GM06990 (cell line): ENCODE measurements at regions not wholly inside any gene's neighbourhood (a gene's known extent, or its start where the extent isn't known, plus 50 kb on each side); places are given as distances from the start of the nearest gene placed in this dataset.
"Not testable (repeated sequence)": the region's sequence is repeated elsewhere in the genome, so short reads cannot be mapped to it uniquely, and the experiment has no call there.

Experiments used
- DNase-seq: peaks from one replicate; pipeline ENCODE4 v3.0.0-alpha.2; 2011; ENCODE audit not compliant: insufficient read length; ENCODE audit errors: extremely low read depth
- H3K27me3 ChIP-seq: replicated peaks from 2 replicates; pipeline ENCODE4 v1.6.0; 2011; ENCODE audit warnings: low read length; ENCODE audit not compliant: control insufficient read depth, insufficient read depth
- H3K36me3 ChIP-seq: 2 replicates; pipeline ENCODE4 v1.5.1; 2011; ENCODE audit warnings: low read length; ENCODE audit not compliant: control insufficient read depth, insufficient read depth
- H3K4me3 ChIP-seq: replicated peaks from 2 replicates; pipeline ENCODE4 v1.5.1; 2011; ENCODE audit warnings: low read depth, mild to moderate bottlenecking, control low read depth, low read length
- TF ChIP-seq, protein P1 (sequence below): IDR thresholded peaks from 2 replicates; pipeline ENCODE4 v1.5.1; 2011; ENCODE audit warnings: low read length, control low read depth, mild to moderate bottlenecking, inconsistent platforms; ENCODE audit not compliant: insufficient read depth, poor library complexity, severe bottlenecking

GRCh38 chr5:68026092-68026885 is 189.3 kb upstream of the PIK3R1 start:
- no peak for DNase-seq
- TF ChIP-seq, protein P1, sequence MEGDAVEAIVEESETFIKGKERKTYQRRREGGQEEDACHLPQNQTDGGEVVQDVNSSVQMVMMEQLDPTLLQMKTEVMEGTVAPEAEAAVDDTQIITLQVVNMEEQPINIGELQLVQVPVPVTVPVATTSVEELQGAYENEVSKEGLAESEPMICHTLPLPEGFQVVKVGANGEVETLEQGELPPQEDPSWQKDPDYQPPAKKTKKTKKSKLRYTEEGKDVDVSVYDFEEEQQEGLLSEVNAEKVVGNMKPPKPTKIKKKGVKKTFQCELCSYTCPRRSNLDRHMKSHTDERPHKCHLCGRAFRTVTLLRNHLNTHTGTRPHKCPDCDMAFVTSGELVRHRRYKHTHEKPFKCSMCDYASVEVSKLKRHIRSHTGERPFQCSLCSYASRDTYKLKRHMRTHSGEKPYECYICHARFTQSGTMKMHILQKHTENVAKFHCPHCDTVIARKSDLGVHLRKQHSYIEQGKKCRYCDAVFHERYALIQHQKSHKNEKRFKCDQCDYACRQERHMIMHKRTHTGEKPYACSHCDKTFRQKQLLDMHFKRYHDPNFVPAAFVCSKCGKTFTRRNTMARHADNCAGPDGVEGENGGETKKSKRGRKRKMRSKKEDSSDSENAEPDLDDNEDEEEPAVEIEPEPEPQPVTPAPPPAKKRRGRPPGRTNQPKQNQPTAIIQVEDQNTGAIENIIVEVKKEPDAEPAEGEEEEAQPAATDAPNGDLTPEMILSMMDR = no peak

GRCh38 chr5:68024426-68024825 is 191.1 kb upstream of the PIK3R1 start:
- no peaks in the 10 kb centered on the region for H3K27me3 ChIP-seq
- TF ChIP-seq, protein P1 = no peak
- H3K36me3 ChIP-seq = no peaks in the 10 kb centered on the region

More at GRCh38 chr5:68026092-68026885, 189.3 kb upstream of the PIK3R1 start:
- Histone ChIP-seq H3K36me3 (no peaks in the 10 kb centered on the region), H3K4me3 (no peak overlapping the region), H3K27me3 (0 out of 2 replicates have a peak, but pooled peaks cover 1% of the 10 kb centered on the region)

DNA sequence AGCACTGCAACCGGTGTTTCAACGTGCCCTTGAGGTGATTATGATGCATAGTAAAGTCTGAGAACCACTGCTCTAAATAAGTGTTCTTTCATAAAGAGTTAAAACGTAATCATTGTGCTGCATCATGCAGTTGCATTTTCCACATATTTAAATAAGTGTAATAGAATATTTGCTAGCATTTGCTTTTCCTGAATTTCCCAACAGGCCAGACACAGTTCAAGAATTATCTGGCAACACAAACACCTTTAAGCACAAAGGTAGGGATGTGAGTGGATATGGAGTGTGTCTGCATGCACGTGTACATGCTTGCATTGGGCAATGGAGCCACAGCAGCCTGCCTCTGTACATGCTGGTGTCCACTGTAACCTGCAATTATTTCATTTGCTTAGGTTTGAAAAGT is 193.6 kb upstream of the PIK3R1 start:
- DNase-seq = no peak
- no peak overlapping the region for H3K4me3 ChIP-seq
- no peaks in the 10 kb centered on the region for H3K36me3 ChIP-seq
- H3K27me3 ChIP-seq = no peaks in the 10 kb centered on the region
- TF ChIP-seq, protein P1 = no peak

More at GRCh38 chr5:68024426-68024825, 191.1 kb upstream of the PIK3R1 start:
- DNase-seq = no peak
- no peak overlapping the region for H3K4me3 ChIP-seq

GRCh38 chr5:68021227-68021626 is 194.3 kb upstream of the PIK3R1 start:
- no peaks in the 10 kb centered on the region for H3K27me3 ChIP-seq
- H3K36me3 ChIP-seq = no peaks in the 10 kb centered on the region
- H3K4me3 ChIP-seq = no peak overlapping the region
- TF ChIP-seq, protein P1 = no peak
- DNase-seq = no peak

DNA sequence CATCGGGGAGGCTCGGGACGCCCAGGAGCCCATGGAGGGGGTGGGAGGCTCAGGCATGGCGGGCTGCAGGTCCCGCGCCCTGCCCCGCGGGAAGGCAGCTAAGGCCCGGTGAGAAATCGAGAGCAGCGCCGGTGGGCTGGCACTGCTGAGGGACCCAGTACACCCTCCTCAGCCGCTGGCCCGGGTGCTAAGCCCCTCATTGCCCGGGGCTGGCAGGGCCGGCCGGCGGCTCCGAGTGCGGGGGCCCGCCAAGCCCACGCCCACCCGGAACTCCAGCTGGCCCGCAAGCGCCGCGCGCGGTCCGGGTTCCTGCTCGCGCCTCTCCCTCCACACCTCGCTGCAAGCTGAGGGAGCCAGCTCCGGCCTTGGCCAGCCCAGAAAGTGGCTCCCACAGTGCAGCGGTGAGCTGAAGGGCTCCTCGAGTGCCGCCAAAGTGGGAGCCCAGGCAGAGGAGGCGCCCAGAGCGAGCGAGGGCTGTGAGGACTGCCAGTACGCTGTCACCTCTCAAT is 195.0 kb upstream of the PIK3R1 start:
- not testable (repeated sequence) for H3K36me3 ChIP-seq, H3K27me3 ChIP-seq, DNase-seq, H3K4me3 ChIP-seq

DNA sequence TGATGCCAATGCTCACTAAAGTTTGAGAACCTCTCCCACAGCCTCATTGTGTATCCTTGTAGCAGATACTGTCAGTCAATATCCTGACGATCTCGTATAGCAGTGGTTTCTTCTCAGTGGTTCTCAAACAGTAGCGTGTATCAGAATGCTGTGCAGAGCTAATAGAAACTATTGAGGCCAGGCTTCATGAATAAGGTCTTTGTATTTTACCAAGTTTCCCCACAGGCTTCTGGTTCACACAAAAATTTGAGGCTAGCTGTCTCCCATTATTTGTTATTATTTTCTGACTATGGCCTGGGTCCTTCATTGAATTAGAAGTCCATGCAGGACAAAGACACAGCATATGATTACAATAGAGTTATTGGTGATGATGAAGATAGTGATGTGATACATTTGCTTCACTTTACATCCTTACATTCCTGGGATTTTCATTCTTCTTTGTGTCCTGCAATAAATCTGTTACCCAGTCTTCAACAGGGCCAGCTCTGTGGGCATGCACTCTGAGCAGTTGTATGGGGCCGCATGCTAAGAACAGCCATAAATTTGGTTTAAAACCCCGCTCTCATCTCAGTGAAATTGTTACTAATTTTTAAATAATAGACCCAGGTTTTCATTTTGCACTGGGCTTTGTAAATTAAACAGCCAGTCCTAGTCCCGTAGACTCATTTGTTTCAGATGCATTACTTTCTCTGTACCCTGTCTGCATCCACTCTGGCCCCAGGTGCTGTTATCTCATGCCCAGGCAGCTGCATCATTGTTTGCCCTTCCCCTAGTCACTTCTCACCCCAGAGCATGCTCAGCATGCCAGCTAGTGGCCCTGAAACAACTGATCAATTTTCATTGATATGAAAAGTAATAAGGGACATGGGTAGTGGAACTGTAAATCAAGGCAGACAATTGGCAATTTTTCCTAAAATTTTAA is 199.9 kb upstream of the PIK3R1 start:
- no peak overlapping the region for H3K4me3 ChIP-seq
- DNase-seq = no peak
- TF ChIP-seq, protein P1 = no peak
- H3K36me3 ChIP-seq = no peaks in the 10 kb centered on the region
- no peaks in the 10 kb centered on the region for H3K27me3 ChIP-seq
